A549 (cell line): ENCODE measurements at regions not wholly inside any gene's neighbourhood (a gene's known extent, or its start where the extent isn't known, plus 50 kb on each side); places are given as distances from the start of the nearest gene placed in this dataset.
A peak's percentile ranks its signal among the peaks of the same experiment; 100 is the strongest.

Source experiments
- ATAC-seq, 2 experiments: fragments of 200-7000 bp in 1 of 2; fragments of >200 bp in 1 of 2; cut with Nextera tagmentation in 1 of 2; cut with Tn5 transposase in 1 of 2; 3 replicates each; pipeline versions ENCODE4 v1.8.0 to v1.9.1; 2018 to 2020; ENCODE audit warnings: mild to moderate bottlenecking in 1 of 2, moderate library complexity in 1 of 2
- CTCF ChIA-PET: fragments of 300-600 bp; sonication (Branson Sonifier 250); formaldehyde crosslinking; extraction: SDS; loops from one replicate; lab custom pipeline; 2021; ENCODE audit warnings: antibody characterized with exemption, inconsistent platforms; lab: Yijun Ruan, JAX
- POLR2A ChIA-PET: fragments of 350-600 bp; formaldehyde crosslinking; extraction: SDS; loops from one replicate; lab custom pipeline; 2021; ENCODE audit warnings: antibody characterized with exemption, inconsistent platforms; lab: Yijun Ruan, JAX
- DNase-seq, 2 experiments: peaks; one replicate each; pipeline versions ENCODE4 v3.0.0 to v3.0.0-alpha.2; 2011 to 2016; ENCODE audit warnings: low read depth in 1 of 2, low spot score in 1 of 2
- FAIRE-seq: peaks from 2 replicates; lab custom pipeline; 2011; peaks lifted over from hg19 to GRCh38; lab: Jason Lieb, UNC
- H3K27ac ChIP-seq, 2 experiments: fragments of >200 bp; sonication (Bioruptor Twin); formaldehyde crosslinking; 3 replicates each; pipeline ENCODE4 v1.5.1; 2016 to 2017
- H3K4me1 ChIP-seq: fragments of >200 bp; sonication (Bioruptor Twin); formaldehyde crosslinking; 3 replicates; pipeline ENCODE4 v1.6.1; 2016
- H3K4me2 ChIP-seq: fragments of >200 bp; sonication (Bioruptor Twin); formaldehyde crosslinking; 3 replicates; pipeline ENCODE4 v1.6.1; 2016
- H3K4me3 ChIP-seq: fragments of >200 bp; sonication (Bioruptor Twin); formaldehyde crosslinking; 3 replicates; pipeline ENCODE4 v1.5.1; 2016
- H3K9me3 ChIP-seq: fragments of >200 bp; sonication (Bioruptor Twin); formaldehyde crosslinking; 3 replicates; pipeline ENCODE4 v1.6.1; 2016
- ATOH8 ChIP-seq: fragments of 250-450 bp; sonication (Bioruptor Pico); IDR thresholded peaks from 2 replicates; pipeline ENCODE4 v1.5.0; 2020; ENCODE audit warnings: low read depth, mild to moderate bottlenecking, moderate library complexity
- BHLHE40 ChIP-seq: IDR thresholded peaks from 2 replicates; pipeline ENCODE4 v1.6.1; 2012; ENCODE audit warnings: low read depth, low read length, inconsistent platforms
- CBX2 ChIP-seq: fragments of 200-600 bp; sonication (generic); IDR thresholded peaks from 2 replicates; pipeline ENCODE4 v1.6.1; 2016; ENCODE audit warnings: low read depth, mild to moderate bottlenecking, borderline replicate concordance
- CHD4 ChIP-seq: fragments of 200-600 bp; sonication (generic); IDR thresholded peaks from 2 replicates; pipeline ENCODE4 v1.6.1; 2016; ENCODE audit warnings: antibody characterized with exemption, mild to moderate bottlenecking, borderline replicate concordance
- E2F6 ChIP-seq: IDR thresholded peaks from 2 replicates; pipeline ENCODE4 v1.6.1; 2012; ENCODE audit warnings: low read depth, borderline replicate concordance
- EHMT2 ChIP-seq: fragments of 200-600 bp; sonication (generic); IDR thresholded peaks from 2 replicates; pipeline ENCODE4 v1.6.1; 2016; ENCODE audit warnings: antibody characterized with exemption, low read depth, mild to moderate bottlenecking, moderate library complexity
- ESRRA ChIP-seq: fragments of 150-350 bp; IDR thresholded peaks from 2 replicates; pipeline ENCODE4 v1.6.1; 2014; ENCODE audit warnings: mild to moderate bottlenecking, low read length, borderline replicate concordance
- FOSL2 ChIP-seq, 2 experiments: fragments of 450-650 bp in 1 of 2; fragments of >200 bp in 1 of 2; sonication (Bioruptor Twin) in 1 of 2; formaldehyde crosslinking; IDR thresholded peaks; 2 replicates each; pipeline versions ENCODE4 v1.5.0 to v1.6.1; 2016 to 2020; ENCODE audit warnings: mild to moderate bottlenecking in 1 of 2, moderate library complexity in 1 of 2
- GATA3 ChIP-seq: IDR thresholded peaks from 2 replicates; pipeline ENCODE4 v1.6.1; 2012; ENCODE audit warnings: borderline replicate concordance
- HOXB13 ChIP-seq: fragments of 250-450 bp; sonication (Bioruptor Pico); IDR thresholded peaks from 2 replicates; pipeline ENCODE4 v1.5.0; 2020; ENCODE audit warnings: low read depth, mild to moderate bottlenecking, moderate library complexity
- JUN ChIP-seq, 2 experiments: fragments of >200 bp; sonication (Bioruptor Twin); formaldehyde crosslinking; IDR thresholded peaks; 2 replicates in 1 of 2; 3 replicates in 1 of 2; pipeline ENCODE4 v1.6.1; 2016 to 2017
- KDM1A ChIP-seq: fragments of 200-600 bp; sonication (generic); IDR thresholded peaks from 2 replicates; pipeline ENCODE4 v1.6.1; 2016; ENCODE audit warnings: low read depth, mild to moderate bottlenecking
- MAFK ChIP-seq: fragments of 450-650 bp; IDR thresholded peaks from 2 replicates; pipeline ENCODE4 v1.6.1; 2014; ENCODE audit not compliant: partially characterized antibody
- MAX ChIP-seq: IDR thresholded peaks from 2 replicates; pipeline ENCODE4 v1.6.1; 2012
- NFE2L2 ChIP-seq: fragments of 150-350 bp; conservative IDR thresholded peaks from 2 replicates; pipeline ENCODE4 v1.6.1; 2014; ENCODE audit warnings: low read length
- RCOR1 ChIP-seq: fragments of 150-350 bp; IDR thresholded peaks from 2 replicates; pipeline ENCODE4 v1.6.1; 2014; ENCODE audit warnings: antibody characterized with exemption, low read length, low read depth
- RNF2 ChIP-seq: fragments of 200-600 bp; sonication (generic); IDR thresholded peaks from 2 replicates; pipeline ENCODE4 v1.6.1; 2016; ENCODE audit warnings: low read depth, mild to moderate bottlenecking, antibody characterized with exemption, moderate library complexity, borderline replicate concordance
- SREBF2 ChIP-seq: fragments of 450-650 bp; IDR thresholded peaks from 2 replicates; pipeline ENCODE4 v1.6.1; 2014; ENCODE audit warnings: mild to moderate bottlenecking, moderate library complexity
- TFCP2L1 ChIP-seq: fragments of 250-450 bp; sonication (Bioruptor Pico); IDR thresholded peaks from 2 replicates; pipeline ENCODE4 v1.5.0; 2021; ENCODE audit warnings: mild to moderate bottlenecking
- TP53 ChIP-seq: fragments of 250-450 bp; sonication (Bioruptor Pico); IDR thresholded peaks from 2 replicates; pipeline ENCODE4 v1.5.0; 2021; ENCODE audit warnings: mild to moderate bottlenecking, moderate library complexity
- ZC3H11A ChIP-seq: fragments of 450-650 bp; IDR thresholded peaks from 2 replicates; pipeline ENCODE4 v1.6.1; 2014; ENCODE audit warnings: antibody characterized with exemption, mild to moderate bottlenecking
- whole genome bisulfite sequencing: methylation state at CpG from one replicate; pipeline ENCODE4 v1.1.6; 2017; ENCODE audit errors: missing lambda C conversion rate; 5-methylcytosine and 5-hydroxymethylcytosine counted together
- TF ChIP-seq, protein P1 (sequence below): fragments of 150-350 bp; IDR thresholded peaks from 2 replicates; pipeline ENCODE4 v1.6.1; 2014; ENCODE audit warnings: low read depth, mild to moderate bottlenecking, low read length
- TF ChIP-seq, protein P2 (sequence below): fragments of 250-450 bp; sonication (Bioruptor Pico); IDR thresholded peaks from 2 replicates; pipeline ENCODE4 v1.5.0; 2021; ENCODE audit warnings: mild to moderate bottlenecking, moderate library complexity, borderline replicate concordance

GRCh38 chr2:128628996-128629395 is 310.3 kb upstream of the HS6ST1 start:
- TF ChIP-seq MAFK (no peak), BHLHE40 (no peak), MAX (no peak), ATOH8 (CRISPR knock-in tag) (no peak), NFE2L2 (no peak), TFCP2L1 (no peak), TP53 (CRISPR knock-in tag) (no peak), ZC3H11A (no peak)
- TF ChIP-seq, protein P1, sequence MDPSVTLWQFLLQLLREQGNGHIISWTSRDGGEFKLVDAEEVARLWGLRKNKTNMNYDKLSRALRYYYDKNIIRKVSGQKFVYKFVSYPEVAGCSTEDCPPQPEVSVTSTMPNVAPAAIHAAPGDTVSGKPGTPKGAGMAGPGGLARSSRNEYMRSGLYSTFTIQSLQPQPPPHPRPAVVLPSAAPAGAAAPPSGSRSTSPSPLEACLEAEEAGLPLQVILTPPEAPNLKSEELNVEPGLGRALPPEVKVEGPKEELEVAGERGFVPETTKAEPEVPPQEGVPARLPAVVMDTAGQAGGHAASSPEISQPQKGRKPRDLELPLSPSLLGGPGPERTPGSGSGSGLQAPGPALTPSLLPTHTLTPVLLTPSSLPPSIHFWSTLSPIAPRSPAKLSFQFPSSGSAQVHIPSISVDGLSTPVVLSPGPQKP, result no peak
- Histone ChIP-seq H3K27ac (no peak overlapping the region), H3K9me3 (no peaks in the 10 kb centered on the region), H3K4me1 (no peaks in the 10 kb centered on the region), H3K4me2 (no peak overlapping the region), H3K4me3 (no peak overlapping the region)
- FAIRE-seq (no peak), DNase-seq (no peak), ATAC-seq (no peak)
- 29% methylated on average over 6 of the region's 6 CpGs for WGBS
- POLR2A ChIA-PET, result no interaction called here
- CTCF ChIA-PET, result interaction anchor here (1.3 kb wide), 1 partner anchor 19 kb away, joined by 4 read pairs; no protein-coding TSS in a partner anchor

DNA sequence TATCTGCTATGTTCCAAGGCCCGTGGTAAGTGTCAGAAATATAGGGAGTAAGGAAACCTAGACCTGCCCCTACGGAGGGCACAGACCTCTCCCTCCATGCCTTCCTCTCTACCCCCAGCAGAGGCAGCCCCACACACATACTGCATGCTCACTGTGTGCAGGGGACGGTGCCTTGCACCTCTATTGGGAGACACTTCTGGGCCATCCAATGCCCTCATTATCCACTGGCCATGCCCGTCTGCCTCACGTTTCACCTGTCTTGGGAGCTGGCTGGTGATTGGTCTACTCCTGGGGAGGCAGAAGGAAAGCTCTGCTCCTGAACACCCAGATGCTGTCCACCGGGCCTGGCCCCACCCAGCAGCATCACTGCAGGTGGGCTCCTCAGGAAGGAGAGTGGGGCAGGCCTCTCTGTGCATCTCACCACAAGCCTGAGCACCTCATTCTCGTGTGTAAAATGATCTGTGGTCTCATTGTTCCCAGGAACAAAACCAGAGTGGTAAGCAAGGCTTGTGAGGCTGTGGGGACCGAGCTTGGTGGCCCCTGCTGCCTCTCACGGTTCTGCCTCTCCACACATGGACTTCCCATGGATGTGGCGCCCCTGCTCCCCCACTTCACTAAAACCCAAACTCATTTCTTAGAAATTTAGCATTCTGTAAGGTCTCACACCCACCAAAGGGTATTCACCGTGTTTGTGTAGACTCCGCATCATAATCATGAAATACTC is 312.5 kb upstream of the HS6ST1 start:
- 27% methylated on average over 10 of the region's 12 CpGs for WGBS
- no peak for TF ChIP-seq ESRRA
- TF ChIP-seq GATA3, result no peak
- TF ChIP-seq RCOR1, result no peak
- no peaks in the 10 kb centered on the region for H3K9me3 ChIP-seq
- H3K4me2 ChIP-seq, result no peak overlapping the region
- H3K27ac ChIP-seq, result no peak overlapping the region
- POLR2A ChIA-PET, result no interaction called here
- H3K4me3 ChIP-seq, result no peak overlapping the region
- H3K4me1 ChIP-seq, result no peaks in the 10 kb centered on the region
- no peak for DNase-seq
- CTCF ChIA-PET, result no interaction called here
- no peak for FAIRE-seq
- no peak for ATAC-seq

DNA sequence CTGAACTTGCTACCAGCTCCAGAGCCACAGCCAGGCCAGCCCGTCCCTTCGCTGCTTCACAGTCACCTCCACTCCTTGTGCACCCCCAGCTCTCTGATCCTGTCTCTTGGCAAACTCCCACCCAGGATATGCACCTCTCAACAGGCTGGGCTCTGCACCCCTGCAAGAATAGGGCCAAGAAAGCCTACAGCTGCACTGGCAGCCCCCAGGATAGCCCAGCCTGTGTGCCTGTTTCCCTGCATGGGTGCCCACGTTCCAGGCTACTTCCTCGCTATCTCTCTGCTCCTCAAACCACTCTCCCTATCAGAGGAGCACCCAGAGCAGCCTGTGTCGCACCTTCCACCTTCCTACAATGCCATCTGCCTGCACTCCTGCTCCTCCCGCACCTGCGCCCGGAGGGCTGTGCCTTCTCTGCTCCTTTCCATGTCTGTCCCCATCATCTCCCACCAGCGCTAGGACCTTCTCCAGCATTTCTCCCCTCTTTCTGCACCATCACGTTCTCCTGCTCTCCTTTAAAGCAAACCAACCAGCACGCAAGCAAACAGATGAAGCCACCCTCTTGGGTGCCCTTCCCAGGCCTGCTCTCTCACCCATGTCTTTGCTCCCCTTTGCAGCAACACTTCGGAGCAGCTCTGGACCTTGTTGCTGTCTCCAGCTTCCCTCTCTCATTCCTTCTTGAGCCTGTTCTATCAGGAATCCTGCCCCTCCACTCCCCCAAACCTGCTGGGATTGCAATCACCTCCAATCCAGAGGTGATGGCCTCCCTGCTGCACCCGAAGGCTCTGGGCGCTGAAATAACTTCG is 313.2 kb upstream of the HS6ST1 start:
- no peak for FAIRE-seq
- WGBS, result 54% methylated on average over 15 of the region's 15 CpGs
- POLR2A ChIA-PET, result no interaction called here
- H3K4me1 ChIP-seq, result no peaks in the 10 kb centered on the region
- ATAC-seq, result peak in 1 of 2 experiments; percentile 16; a peak in 1 of 6 replicates
- DNase-seq, result no peak
- H3K4me2 ChIP-seq, result no peak overlapping the region
- H3K27ac ChIP-seq, result no peak overlapping the region
- CTCF ChIA-PET, result no interaction called here
- no peaks in the 10 kb centered on the region for H3K9me3 ChIP-seq
- no peak overlapping the region for H3K4me3 ChIP-seq
- no peak for TF ChIP-seq HOXB13 (CRISPR knock-in tag)
- TF ChIP-seq NFE2L2, result no peak
- no peak for TF ChIP-seq E2F6
- TF ChIP-seq CHD4, result no peak
- no peak for TF ChIP-seq ATOH8 (CRISPR knock-in tag)
- no peak for TF ChIP-seq TFCP2L1
- TF ChIP-seq, protein P1, result no peak
- TF ChIP-seq JUN (IDR thresholded peaks at IDR 0.05), result no peak
- TF ChIP-seq KDM1A, result no peak
- no peak for TF ChIP-seq SREBF2
- TF ChIP-seq RNF2, result no peak
- TF ChIP-seq ESRRA, result no peak
- no peak for TF ChIP-seq ZC3H11A
- no peak for TF ChIP-seq CBX2
- TF ChIP-seq FOSL2 (IDR thresholded peaks at IDR 0.05), result no peak
- TF ChIP-seq FOSL2 (CRISPR knock-in tag; IDR thresholded peaks at IDR 0.05), result no peak
- no peak for TF ChIP-seq BHLHE40
- TF ChIP-seq EHMT2, result no peak
- TF ChIP-seq, protein P2, sequence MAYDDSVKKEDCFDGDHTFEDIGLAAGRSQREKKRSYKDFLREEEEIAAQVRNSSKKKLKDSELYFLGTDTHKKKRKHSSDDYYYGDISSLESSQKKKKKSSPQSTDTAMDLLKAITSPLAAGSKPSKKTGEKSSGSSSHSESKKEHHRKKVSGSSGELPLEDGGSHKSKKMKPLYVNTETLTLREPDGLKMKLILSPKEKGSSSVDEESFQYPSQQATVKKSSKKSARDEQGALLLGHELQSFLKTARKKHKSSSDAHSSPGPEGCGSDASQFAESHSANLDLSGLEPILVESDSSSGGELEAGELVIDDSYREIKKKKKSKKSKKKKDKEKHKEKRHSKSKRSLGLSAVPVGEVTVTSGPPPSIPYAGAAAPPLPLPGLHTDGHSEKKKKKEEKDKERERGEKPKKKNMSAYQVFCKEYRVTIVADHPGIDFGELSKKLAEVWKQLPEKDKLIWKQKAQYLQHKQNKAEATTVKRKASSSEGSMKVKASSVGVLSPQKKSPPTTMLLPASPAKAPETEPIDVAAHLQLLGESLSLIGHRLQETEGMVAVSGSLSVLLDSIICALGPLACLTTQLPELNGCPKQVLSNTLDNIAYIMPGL (CRISPR knock-in tag), result no peak
